Gastroesophageal sphincter (tissue), 4 donors: ENCODE measurements at regions not wholly inside any gene's neighbourhood (a gene's known extent, or its start where the extent isn't known, plus 50 kb on each side); places are given as distances from the start of the nearest gene placed in this dataset.
A peak's percentile ranks its signal among the peaks of the same experiment; 100 is the strongest.

Source experiments
- ATAC-seq: fragments of 150-250 bp; one replicate; pipeline ENCODE4 v1.9.1; 2016; ENCODE audit warnings: mild to moderate bottlenecking, moderate library complexity
- H3K27ac ChIP-seq, 4 donors: fragments of 200-600 bp; sonication (generic) in 3 of 4; 1 replicate in 3 of 4; 2 replicates in 1 of 4; pipeline ENCODE4 v1.5.1; 2016 to 2019
- H3K27me3 ChIP-seq: fragments of 200-600 bp; sonication (generic); one replicate; pipeline ENCODE4 v1.5.1; 2019
- H3K36me3 ChIP-seq, 2 donors: fragments of 200-600 bp; sonication (generic); one replicate each; pipeline ENCODE4 v1.5.1; 2019; ENCODE audit warnings: control low read depth in 1 of 2
- H3K4me1 ChIP-seq, 3 donors: fragments of 200-600 bp; sonication (generic); 1 replicate in 2 of 3; 2 replicates in 1 of 3; pipeline ENCODE4 v1.5.1; 2016 to 2019; ENCODE audit warnings: control low read depth in 2 of 3
- H3K4me3 ChIP-seq, 2 donors: fragments of 200-600 bp; sonication (generic); one replicate each; pipeline ENCODE4 v1.5.1; 2019; ENCODE audit warnings: mild to moderate bottlenecking in 1 of 2, moderate library complexity in 1 of 2
- H3K9me3 ChIP-seq, 3 donors: fragments of 200-600 bp; sonication (generic); one replicate each; pipeline ENCODE4 v1.5.1; 2017 to 2019; ENCODE audit warnings: control low read depth in 2 of 3
- CTCF ChIP-seq, 4 experiments: fragments of 200-600 bp in 2 of 4; fragments of 450-650 bp in 2 of 4; sonication (generic) in 1 of 4; IDR thresholded peaks; one replicate each; pipeline ENCODE4 v1.5.1; 2017 to 2019; ENCODE audit warnings: antibody characterized with exemption in 4 of 4, mild to moderate bottlenecking in 2 of 4, moderate library complexity in 2 of 4
- EP300 ChIP-seq: sonication (generic); formaldehyde crosslinking; IDR thresholded peaks from one replicate; pipeline ENCODE4 v1.6.1; 2017; ENCODE audit warnings: antibody characterized with exemption, mild to moderate bottlenecking
- POLR2A ChIP-seq, 2 donors: fragments of 450-650 bp; IDR thresholded peaks; one replicate each; pipeline ENCODE4 v1.6.1; 2017; ENCODE audit warnings: antibody characterized with exemption in 2 of 2, mild to moderate bottlenecking in 2 of 2, moderate library complexity in 1 of 2
- POLR2AphosphoS5 ChIP-seq: sonication (generic); formaldehyde crosslinking; IDR thresholded peaks from one replicate; pipeline ENCODE4 v1.6.1; 2017; ENCODE audit warnings: antibody characterized with exemption
- WGBS, 2 donors: methylation state at CpG; one replicate each; pipeline ENCODE4 v1.1.5; 2018; ENCODE audit warnings: low coverage in 1 of 2; 5-methylcytosine and 5-hydroxymethylcytosine counted together

GRCh38 chr9:86749894-86750255, 197.4 kb downstream of the GAS1 start:
- no peak for ATAC-seq
- no peak for TF ChIP-seq CTCF (IDR thresholded peaks at IDR 0.05)
- TF ChIP-seq POLR2AphosphoS5, result no peak
- TF ChIP-seq EP300, result no peak
- no peak for TF ChIP-seq POLR2A (IDR thresholded peaks at IDR 0.05)
- H3K4me1 ChIP-seq, result peaks cover 0 to 11% (median 0%) of the 10 kb centered on the region in 3 donors
- H3K27ac ChIP-seq, result no peak overlapping the region
- H3K36me3 ChIP-seq, result no peaks in the 10 kb centered on the region
- whole genome bisulfite sequencing, 2 donors, result 12 to 24% methylated on average over 4 of the region's 4 CpGs
- H3K9me3 ChIP-seq, result no peaks in the 10 kb centered on the region
- no peak overlapping the region for H3K4me3 ChIP-seq
- no peaks in the 10 kb centered on the region for H3K27me3 ChIP-seq

DNA sequence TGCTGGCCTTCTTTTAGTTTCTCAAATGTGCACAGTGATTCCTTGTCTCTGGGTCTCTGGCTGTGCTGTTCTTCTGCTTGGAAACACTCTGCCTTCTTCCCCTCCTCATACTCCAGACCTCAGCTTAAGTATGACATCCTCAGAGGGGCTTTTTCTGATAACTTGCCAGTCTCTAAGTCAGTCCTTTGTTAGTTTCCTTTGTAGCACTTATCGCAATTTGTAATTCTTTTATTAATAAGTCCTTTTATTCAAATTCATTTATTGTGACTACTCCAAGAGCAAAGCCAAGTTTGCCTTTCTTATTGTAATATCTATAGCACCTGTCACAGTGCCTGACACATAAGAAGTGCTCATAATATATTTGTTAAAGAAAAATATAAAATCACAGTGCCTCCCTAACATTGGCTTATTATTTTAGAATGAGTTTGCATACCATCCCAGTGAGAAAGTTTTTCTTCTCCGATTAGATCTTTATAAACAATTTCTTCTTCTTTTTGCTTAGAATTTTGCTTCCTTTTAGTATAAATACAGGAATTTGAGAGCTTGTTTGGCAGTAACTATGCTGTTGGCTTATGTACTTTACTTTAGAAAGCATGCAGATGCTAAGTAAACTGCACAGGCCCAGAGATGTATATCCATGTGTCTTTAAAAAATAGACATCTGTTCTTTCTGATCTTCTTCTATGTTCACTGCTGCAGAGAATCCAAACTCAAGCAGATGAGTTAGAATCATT, 198.0 kb downstream of the GAS1 start:
- Histone ChIP-seq H3K9me3 (no peaks in the 10 kb centered on the region), H3K4me3 (no peak overlapping the region), H3K36me3 (no peaks in the 10 kb centered on the region), H3K4me1 (peaks cover 0 to 11% (median 0%) of the 10 kb centered on the region in 3 donors), H3K27me3 (no peaks in the 10 kb centered on the region), H3K27ac (no peak overlapping the region)
- WGBS, 2 donors, result 32 to 33% methylated on average over 2 of the region's 2 CpGs
- TF ChIP-seq POLR2A (IDR thresholded peaks at IDR 0.05) (no peak), CTCF (IDR thresholded peaks at IDR 0.05) (no peak), EP300 (no peak), POLR2AphosphoS5 (no peak)
- no peak for ATAC-seq

GRCh38 chr9:86747711-86748110, 199.6 kb downstream of the GAS1 start:
- no peaks in the 10 kb centered on the region for H3K36me3 ChIP-seq
- TF ChIP-seq CTCF (IDR thresholded peaks at IDR 0.05), result no peak
- no peak for TF ChIP-seq POLR2A (IDR thresholded peaks at IDR 0.05)
- TF ChIP-seq POLR2AphosphoS5, result no peak
- TF ChIP-seq EP300, result no peak
- no peaks in the 10 kb centered on the region for H3K27me3 ChIP-seq
- no peak for ATAC-seq
- peaks cover 0 to 11% (median 0%) of the 10 kb centered on the region in 3 donors for H3K4me1 ChIP-seq
- H3K9me3 ChIP-seq, result no peaks in the 10 kb centered on the region
- no peak overlapping the region for H3K4me3 ChIP-seq
- no peak overlapping the region for H3K27ac ChIP-seq
- 56 to 62% methylated on average over 2 of the region's 2 CpGs for WGBS, 2 donors

DNA sequence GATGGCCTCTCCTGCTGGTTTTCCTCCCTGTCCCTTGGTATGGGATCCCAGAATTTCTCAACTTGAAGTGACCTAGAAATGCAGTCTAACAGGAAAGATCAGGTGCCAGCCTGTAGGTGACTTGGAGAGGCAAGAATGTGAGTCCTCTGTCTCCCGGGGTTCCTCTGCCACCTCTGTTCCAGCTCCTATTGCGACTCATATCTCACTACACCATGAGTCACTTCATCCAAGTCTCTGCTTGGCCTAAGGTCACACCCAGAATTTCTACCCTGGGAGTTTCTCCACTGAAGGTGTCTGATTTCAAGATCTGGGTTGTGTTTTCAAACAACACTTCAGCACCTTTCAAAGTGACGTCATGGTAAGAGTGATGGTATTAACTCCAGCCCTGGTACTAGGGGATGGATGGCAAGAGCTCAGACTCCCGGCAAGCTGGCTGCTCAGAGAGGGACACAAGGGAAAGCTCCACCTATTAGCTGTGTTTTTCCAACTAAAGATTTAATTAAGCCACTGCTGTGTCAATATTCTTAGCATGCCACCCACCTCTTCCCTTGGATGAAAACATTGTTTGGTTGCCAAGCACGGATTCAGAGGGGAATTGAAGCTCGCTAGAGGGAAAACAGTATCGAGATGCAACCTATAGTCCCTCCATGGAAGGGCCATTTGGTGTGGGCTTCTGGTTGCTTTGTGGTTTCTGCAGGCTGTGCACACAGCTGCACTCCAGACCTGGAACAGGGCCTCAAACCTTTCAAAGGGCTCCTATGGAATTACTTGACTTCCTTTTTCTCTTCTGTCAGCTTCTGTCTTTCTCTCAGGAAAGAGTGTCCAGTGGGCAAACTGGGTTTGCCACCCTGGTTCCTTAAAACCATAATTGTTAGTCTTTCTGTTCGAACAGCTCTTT, 205.7 kb downstream of the GAS1 start:
- H3K27ac ChIP-seq, result no peak overlapping the region
- H3K27me3 ChIP-seq, result no peaks in the 10 kb centered on the region
- H3K9me3 ChIP-seq, result no peaks in the 10 kb centered on the region
- no peak overlapping the region for H3K4me3 ChIP-seq
- no peaks in the 10 kb centered on the region for H3K4me1 ChIP-seq
- WGBS, 2 donors, result 44 to 64% methylated on average over 6 to 7 of the region's 8 CpGs
- peak; percentile 36 for ATAC-seq
- TF ChIP-seq POLR2AphosphoS5 (no peak), CTCF (IDR thresholded peaks at IDR 0.05) (no peak), POLR2A (IDR thresholded peaks at IDR 0.05) (no peak), EP300 (no peak)
- no peaks in the 10 kb centered on the region for H3K36me3 ChIP-seq
